RWPE1 (cell line): ENCODE measurements at regions not wholly inside any gene's neighbourhood (a gene's known extent, or its start where the extent isn't known, plus 50 kb on each side); places are given as distances from the start of the nearest gene placed in this dataset.
"Not testable (repeated sequence)": the region's sequence is repeated elsewhere in the genome, so short reads cannot be mapped to it uniquely, and the experiment has no call there.

ENCODE experiments used
- CTCF ChIA-PET: fragments of 350-600 bp; sonication (Branson Sonifier 250); formaldehyde crosslinking; extraction: SDS; loops from one replicate; lab custom pipeline; 2021; lab: Yijun Ruan, JAX
- POLR2A ChIA-PET: fragments of 400-600 bp; formaldehyde crosslinking; extraction: SDS; loops from one replicate; lab custom pipeline; 2020; ENCODE audit warnings: antibody characterized with exemption; ENCODE audit not compliant: low non-redundant PET; lab: Yijun Ruan, JAX
- DNase-seq: peaks from one replicate; pipeline ENCODE4 v3.0.0; 2012; ENCODE audit warnings: low spot score
- H3K27ac ChIP-seq: fragments of 450-650 bp; 2 replicates; pipeline ENCODE4 v1.5.1; 2017
- TF ChIP-seq, protein P1 (sequence below): fragments of 450-650 bp; conservative IDR thresholded peaks from 2 replicates; pipeline ENCODE4 v1.5.1; 2017; ENCODE audit warnings: low read depth, mild to moderate bottlenecking

DNA sequence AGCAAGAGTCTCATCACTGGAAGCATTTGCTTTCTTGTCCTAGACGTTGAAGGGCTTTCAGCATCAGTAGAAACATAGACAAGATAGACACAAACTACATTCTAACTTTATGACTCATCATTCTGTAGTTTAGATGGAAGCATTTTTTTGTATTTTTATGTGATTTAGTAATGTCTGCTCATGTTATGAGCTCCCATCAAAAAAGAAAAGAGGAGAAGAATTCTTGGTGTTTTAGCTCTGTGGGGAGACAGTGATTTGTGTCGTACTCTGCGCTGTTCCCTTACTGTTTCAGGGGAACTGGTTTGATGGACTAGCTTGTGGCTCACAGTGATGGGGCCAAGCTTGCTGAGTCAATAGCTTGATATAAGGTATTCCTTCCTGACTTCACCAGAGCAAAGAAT, 159.2 kb upstream of the WWC1 start:
- no peak overlapping the region for H3K27ac ChIP-seq
- POLR2A ChIA-PET: no interaction called here
- DNase-seq: no peak
- TF ChIP-seq, protein P1, sequence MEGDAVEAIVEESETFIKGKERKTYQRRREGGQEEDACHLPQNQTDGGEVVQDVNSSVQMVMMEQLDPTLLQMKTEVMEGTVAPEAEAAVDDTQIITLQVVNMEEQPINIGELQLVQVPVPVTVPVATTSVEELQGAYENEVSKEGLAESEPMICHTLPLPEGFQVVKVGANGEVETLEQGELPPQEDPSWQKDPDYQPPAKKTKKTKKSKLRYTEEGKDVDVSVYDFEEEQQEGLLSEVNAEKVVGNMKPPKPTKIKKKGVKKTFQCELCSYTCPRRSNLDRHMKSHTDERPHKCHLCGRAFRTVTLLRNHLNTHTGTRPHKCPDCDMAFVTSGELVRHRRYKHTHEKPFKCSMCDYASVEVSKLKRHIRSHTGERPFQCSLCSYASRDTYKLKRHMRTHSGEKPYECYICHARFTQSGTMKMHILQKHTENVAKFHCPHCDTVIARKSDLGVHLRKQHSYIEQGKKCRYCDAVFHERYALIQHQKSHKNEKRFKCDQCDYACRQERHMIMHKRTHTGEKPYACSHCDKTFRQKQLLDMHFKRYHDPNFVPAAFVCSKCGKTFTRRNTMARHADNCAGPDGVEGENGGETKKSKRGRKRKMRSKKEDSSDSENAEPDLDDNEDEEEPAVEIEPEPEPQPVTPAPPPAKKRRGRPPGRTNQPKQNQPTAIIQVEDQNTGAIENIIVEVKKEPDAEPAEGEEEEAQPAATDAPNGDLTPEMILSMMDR: no peak
- CTCF ChIA-PET: interaction anchor here (0.7 kb wide), 1 partner anchor 559 kb away, joined by 3 read pairs; no protein-coding TSS in a partner anchor

GRCh38 chr5:168135897-168136296, 155.5 kb upstream of the WWC1 start:
- ChIA-PET CTCF (interaction anchor here (0.6 to 1.5 kb wide), 4 partner anchors 12 to 1231 kb away, joined by 3 to 4 read pairs (median 4); no protein-coding TSS in a partner anchor), POLR2A (no interaction called here)
- TF ChIP-seq, protein P1: no peak
- no peak for DNase-seq
- H3K27ac ChIP-seq: no peak overlapping the region

DNA sequence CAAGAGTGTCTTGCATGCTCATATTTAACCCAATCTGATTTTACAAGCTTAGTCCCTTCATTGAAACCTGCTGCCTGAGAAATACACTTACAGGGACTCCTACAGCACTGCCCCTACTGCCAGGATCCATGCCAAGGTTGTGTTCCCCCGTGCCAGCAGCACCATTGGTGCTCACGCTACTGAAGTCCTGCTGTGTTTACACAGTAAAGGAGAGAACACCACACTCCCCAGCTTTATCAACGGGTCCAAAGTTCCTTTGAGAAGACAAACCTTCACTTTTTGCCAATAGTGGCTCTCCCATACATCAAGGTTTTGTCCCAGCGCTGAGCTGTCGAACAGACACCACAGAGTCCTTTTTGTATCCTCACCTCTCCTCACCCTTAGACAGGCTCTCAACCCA, 155.1 kb upstream of the WWC1 start:
- ChIA-PET CTCF (interaction anchor here (0.8 to 1.5 kb wide), 3 partner anchors 12 to 83 kb away, joined by 3 to 4 read pairs (median 3); no protein-coding TSS in a partner anchor), POLR2A (no interaction called here)
- no peak for DNase-seq
- no peak overlapping the region for H3K27ac ChIP-seq
- TF ChIP-seq, protein P1: no peak

DNA sequence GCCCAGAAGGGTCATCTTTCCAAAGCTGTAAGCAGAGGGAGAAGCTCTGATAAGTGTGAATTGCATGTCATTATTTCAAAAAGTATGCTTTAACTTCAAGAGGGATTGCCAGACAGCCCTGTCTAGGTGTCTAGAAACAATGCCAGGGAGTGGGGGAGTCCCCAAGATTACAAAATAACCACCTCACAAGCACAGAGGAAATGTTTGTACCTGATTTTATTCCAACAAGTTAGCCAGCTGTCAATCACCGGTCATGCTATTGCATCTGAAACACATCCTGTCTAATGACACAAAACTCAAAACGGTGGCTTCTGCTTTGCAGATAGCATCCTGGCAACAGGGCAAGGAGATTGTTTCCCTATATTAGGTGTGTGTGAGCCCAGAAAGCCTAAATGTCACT, 154.2 kb upstream of the WWC1 start:
- CTCF ChIA-PET: interaction anchor here (0.6 to 1.5 kb wide), 2 partner anchors 34 to 82 kb away, joined by 4 read pairs; no protein-coding TSS in a partner anchor
- TF ChIP-seq, protein P1: no peak
- POLR2A ChIA-PET: no interaction called here
- no peak for DNase-seq
- H3K27ac ChIP-seq: no peak overlapping the region

DNA sequence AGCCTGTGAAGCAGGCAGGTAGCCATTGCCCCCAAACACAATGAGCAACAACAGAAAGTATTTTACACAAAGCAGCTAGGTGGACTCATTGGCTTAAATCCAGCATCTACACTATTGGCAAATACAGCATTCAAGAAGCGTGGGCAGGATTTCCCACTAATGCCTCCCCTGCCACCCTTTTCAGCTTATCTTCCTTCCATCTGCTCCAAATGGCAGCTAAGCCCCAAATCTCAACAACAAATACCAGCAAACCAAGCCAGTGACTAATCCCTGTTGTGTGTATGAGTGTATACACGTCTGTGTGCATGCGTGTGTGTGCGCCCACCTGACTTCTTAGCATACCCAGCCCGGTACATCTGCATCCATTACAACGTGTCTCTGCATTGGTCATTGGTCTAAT, 151.2 kb upstream of the WWC1 start:
- no peak overlapping the region for H3K27ac ChIP-seq
- DNase-seq: no peak
- TF ChIP-seq, protein P1: no peak
- POLR2A ChIA-PET: no interaction called here
- CTCF ChIA-PET: interaction anchor here (0.6 kb wide), 1 partner anchor 1220 kb away, joined by 4 read pairs; no protein-coding TSS in a partner anchor

DNA sequence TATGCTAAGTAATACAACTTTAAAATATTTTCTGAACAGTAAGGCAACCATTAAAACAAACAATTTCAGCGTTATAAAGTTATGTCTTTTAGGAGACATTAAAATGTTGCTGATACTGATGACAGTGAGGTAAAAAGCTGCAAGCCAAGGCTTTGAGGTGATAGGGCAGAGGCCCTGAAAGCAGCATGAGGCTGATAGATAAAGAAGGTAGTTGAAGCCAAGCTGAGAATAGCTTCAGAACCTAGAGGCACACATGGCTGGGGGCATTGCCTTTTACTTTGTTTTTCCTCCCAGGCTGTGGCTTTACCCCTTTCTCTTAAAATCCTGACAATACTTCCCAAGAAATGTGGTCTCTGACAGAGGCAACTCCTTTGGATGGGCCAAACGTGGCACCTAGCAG, 149.0 kb upstream of the WWC1 start:
- ChIA-PET CTCF (no interaction called here), POLR2A (no interaction called here)
- TF ChIP-seq, protein P1: no peak
- no peak overlapping the region for H3K27ac ChIP-seq
- no peak for DNase-seq

DNA sequence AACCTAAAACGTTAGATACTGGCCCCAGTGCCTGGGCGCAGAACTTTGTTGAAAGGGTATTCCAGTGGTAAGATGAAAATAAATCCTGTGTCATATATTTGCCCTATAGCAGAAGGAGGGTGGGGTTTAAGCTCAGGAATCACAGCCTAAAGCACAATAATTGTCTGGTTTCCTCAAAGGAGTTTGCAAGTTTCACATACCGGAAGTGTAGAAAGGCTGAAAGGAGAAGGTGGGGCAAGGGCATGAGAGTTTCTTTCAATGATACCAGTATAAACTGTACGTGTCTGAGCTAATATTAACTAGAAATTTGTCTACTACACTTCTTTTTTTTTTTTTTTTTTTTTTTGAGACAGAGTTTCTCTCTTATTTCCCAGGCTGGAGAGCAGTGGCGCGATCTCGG, 147.9 kb upstream of the WWC1 start:
- CTCF ChIA-PET: interaction anchor here (0.7 kb wide), 1 partner anchor 618 kb away, joined by 3 read pairs; no protein-coding TSS in a partner anchor
- DNase-seq, H3K27ac ChIP-seq, POLR2A ChIA-PET: not testable (repeated sequence)
